Retinal pigment epithelial cell (primary cell): ENCODE measurements at regions not wholly inside any gene's neighbourhood (a gene's known extent, or its start where the extent isn't known, plus 50 kb on each side); places are given as distances from the start of the nearest gene placed in this dataset.

Experiments used
- DNase-seq: peaks from one replicate; pipeline ENCODE4 v3.0.0-alpha.2; 2010; ENCODE audit warnings: low read depth
- H3K4me3 ChIP-seq: 2 replicates; pipeline ENCODE4 v1.5.1; 2011; ENCODE audit warnings: mild to moderate bottlenecking, low read length, control low read depth, moderate library complexity
- CTCF ChIP-seq: conservative IDR thresholded peaks from 2 replicates; pipeline ENCODE4 v1.5.1; 2011; ENCODE audit warnings: low read depth, low read length, control low read depth, inconsistent platforms

- no peak for TF ChIP-seq CTCF
- H3K4me3 ChIP-seq = no peak overlapping the region
- DNase-seq = peak; percentile 88
These were observed 193.0 kb upstream of the CELF2 start for GRCh38 chr10:10824591-10825148.

- DNase-seq = peak; percentile 39
- no peak overlapping the region for H3K4me3 ChIP-seq
- no peak for TF ChIP-seq CTCF
These were observed 191.5 kb upstream of the CELF2 start for GRCh38 chr10:10826125-10826524.

- DNase-seq = no peak
- no peak for TF ChIP-seq CTCF
- no peak overlapping the region for H3K4me3 ChIP-seq
These were observed 189.0 kb upstream of the CELF2 start for GRCh38 chr10:10828623-10829022.

GRCh38 chr10:10829576-10829975, 188.1 kb upstream of the CELF2 start:
- DNase-seq = no peak
- H3K4me3 ChIP-seq = no peak overlapping the region
- TF ChIP-seq CTCF = no peak

- peak; percentile 54 for DNase-seq
- no peak for TF ChIP-seq CTCF
- H3K4me3 ChIP-seq = no peak overlapping the region
These were observed 187.2 kb upstream of the CELF2 start for GRCh38 chr10:10830293-10830986.

- DNase-seq = peak; percentile 48
- no peak for TF ChIP-seq CTCF
- no peak overlapping the region for H3K4me3 ChIP-seq
These were observed 186.6 kb upstream of the CELF2 start for GRCh38 chr10:10831085-10831484.

GRCh38 chr10:10833955-10834354, 183.7 kb upstream of the CELF2 start:
- TF ChIP-seq CTCF = no peak
- H3K4me3 ChIP-seq = no peak overlapping the region
- DNase-seq = no peak
